Coronary artery (tissue), 2 donors: ENCODE measurements at regions not wholly inside any gene's neighbourhood (a gene's known extent, or its start where the extent isn't known, plus 50 kb on each side); places are given as distances from the start of the nearest gene placed in this dataset.

ENCODE experiments used
- DNase-seq: peaks from one replicate; pipeline ENCODE4 v3.0.0-alpha.2; 2017; ENCODE audit warnings: low spot score
- H3K27ac ChIP-seq, 2 donors: fragments of 200-600 bp; sonication (generic); one replicate each; pipeline ENCODE4 v1.5.1; 2016 to 2019
- H3K4me3 ChIP-seq: fragments of 200-600 bp; sonication (generic); 2 replicates; pipeline ENCODE4 v1.5.1; 2016; ENCODE audit warnings: mild to moderate bottlenecking, moderate library complexity
- CTCF ChIP-seq: fragments of 200-600 bp; sonication (generic); IDR thresholded peaks from one replicate; pipeline ENCODE4 v1.5.1; 2019; ENCODE audit warnings: antibody characterized with exemption

GRCh38 chrX:22325096-22325495 lies 52.4 kb downstream of the CBLL2 start:
- H3K27ac ChIP-seq, result no peak overlapping the region
- DNase-seq, result no peak
- TF ChIP-seq CTCF, result no peak
- H3K4me3 ChIP-seq, result no peak overlapping the region

GRCh38 chrX:22329783-22330182 lies 57.1 kb downstream of the CBLL2 start:
- Histone ChIP-seq H3K4me3 (no peak overlapping the region), H3K27ac (no peak overlapping the region)
- no peak for TF ChIP-seq CTCF
- DNase-seq, result no peak

GRCh38 chrX:22338740-22339139 lies 66.0 kb downstream of the CBLL2 start:
- no peak overlapping the region for H3K27ac ChIP-seq
- no peak overlapping the region for H3K4me3 ChIP-seq
- TF ChIP-seq CTCF, result no peak
- DNase-seq, result no peak

- Histone ChIP-seq H3K27ac (no peak overlapping the region), H3K4me3 (no peak overlapping the region)
- no peak for TF ChIP-seq CTCF
- DNase-seq, result no peak
Measured at GRCh38 chrX:22339459-22339858, 66.7 kb downstream of the CBLL2 start.

- DNase-seq, result no peak
- no peak overlapping the region for H3K27ac ChIP-seq
- H3K4me3 ChIP-seq, result no peak overlapping the region
- no peak for TF ChIP-seq CTCF
Measured at GRCh38 chrX:22340022-22340616, 67.4 kb downstream of the CBLL2 start.

- TF ChIP-seq CTCF, result no peak
- no peak overlapping the region for H3K4me3 ChIP-seq
- H3K27ac ChIP-seq, result no peak overlapping the region
- no peak for DNase-seq
Measured at GRCh38 chrX:22343192-22343591, 70.5 kb downstream of the CBLL2 start.

GRCh38 chrX:22345884-22346283 lies 73.2 kb downstream of the CBLL2 start:
- no peak overlapping the region for H3K27ac ChIP-seq
- no peak for TF ChIP-seq CTCF
- no peak overlapping the region for H3K4me3 ChIP-seq
- no peak for DNase-seq
